ENCODE measurements at regions not wholly inside any gene's neighbourhood (a gene's known extent, or its start where the extent isn't known, plus 50 kb on each side); places are given as distances from the start of the nearest gene placed in this dataset.

- H3K79me2 ChIP-seq (ENCODE audit: low read length) = no peaks in the 10 kb centered on the region
- TF ChIP-seq EZH2 (optimal IDR thresholded peaks at IDR 0.05; ENCODE audit: low read depth, low read length) (no peak), CTCF (IDR thresholded peaks at IDR 0.05; ENCODE audit: low read length) (no peak), EZH2phosphoT487 (IDR thresholded peaks at IDR 0.05; ENCODE audit: low read length) (no peak)
- H3K36me3 ChIP-seq (replicated peaks; ENCODE audit: insufficient read depth, low read length) = no peaks in the 10 kb centered on the region
- no peaks in the 10 kb centered on the region for H3F3A ChIP-seq (ENCODE audit: insufficient read depth, low read length)
- H3K4me2 ChIP-seq (ENCODE audit: low read depth, low read length) = no peak overlapping the region
- H3K4me1 ChIP-seq (ENCODE audit: low read length) = no peaks in the 10 kb centered on the region
- H3K9me3 ChIP-seq (replicated peaks; ENCODE audit: insufficient read depth, low read length) = no peaks in the 10 kb centered on the region
- H3K4me3 ChIP-seq (ENCODE audit: low read length) = no peak overlapping the region
- no peak overlapping the region for H3K9ac ChIP-seq (ENCODE audit: low read length)
- H3K27ac ChIP-seq (ENCODE audit: low read length) = no peak overlapping the region
- DNase-seq = no peak
- no peaks in the 10 kb centered on the region for H4K20me1 ChIP-seq (ENCODE audit: insufficient read depth, low read length)
- no peaks in the 10 kb centered on the region for H3K9me2 ChIP-seq (replicated peaks; ENCODE audit: insufficient read depth, low read length)
- H2AFZ ChIP-seq (ENCODE audit: low read length) = no peak overlapping the region
- peaks cover 65% of the 10 kb centered on the region for H3K27me3 ChIP-seq (replicated peaks; ENCODE audit: insufficient read depth, low read length)
These were observed 196.6 kb downstream of the FOXL1 start for GRCh38 chr16:86774931-86775330.

- Histone ChIP-seq H3K27me3 (replicated peaks; ENCODE audit: insufficient read depth, low read length) (peaks cover 67% of the 10 kb centered on the region), H3K27ac (ENCODE audit: low read length) (no peak overlapping the region), H3F3A (ENCODE audit: insufficient read depth, low read length) (no peaks in the 10 kb centered on the region), H3K9me3 (replicated peaks; ENCODE audit: insufficient read depth, low read length) (no peaks in the 10 kb centered on the region), H3K9ac (ENCODE audit: low read length) (no peak overlapping the region), H3K9me2 (replicated peaks; ENCODE audit: insufficient read depth, low read length) (no peaks in the 10 kb centered on the region), H3K4me3 (ENCODE audit: low read length) (no peak overlapping the region), H2AFZ (ENCODE audit: low read length) (no peak overlapping the region), H3K4me1 (ENCODE audit: low read length) (no peaks in the 10 kb centered on the region), H4K20me1 (ENCODE audit: insufficient read depth, low read length) (no peaks in the 10 kb centered on the region), H3K36me3 (replicated peaks; ENCODE audit: insufficient read depth, low read length) (no peaks in the 10 kb centered on the region), H3K4me2 (ENCODE audit: low read depth, low read length) (no peak overlapping the region), H3K79me2 (ENCODE audit: low read length) (no peaks in the 10 kb centered on the region)
- no peak for DNase-seq
- TF ChIP-seq CTCF (IDR thresholded peaks at IDR 0.05; ENCODE audit: low read length) (no peak), EZH2phosphoT487 (IDR thresholded peaks at IDR 0.05; ENCODE audit: low read length) (no peak), EZH2 (optimal IDR thresholded peaks at IDR 0.05; ENCODE audit: low read depth, low read length) (no peak)
These were observed 197.2 kb downstream of the FOXL1 start for GRCh38 chr16:86775511-86775921.

- TF ChIP-seq EZH2phosphoT487 (IDR thresholded peaks at IDR 0.05; ENCODE audit: low read length) (no peak), CTCF (IDR thresholded peaks at IDR 0.05; ENCODE audit: low read length) (no peak), EZH2 (optimal IDR thresholded peaks at IDR 0.05; ENCODE audit: low read depth, low read length) (no peak)
- no peak for DNase-seq
- H3K9ac ChIP-seq (ENCODE audit: low read length) = no peak overlapping the region
- no peak overlapping the region for H2AFZ ChIP-seq (ENCODE audit: low read length)
- H3K27me3 ChIP-seq (replicated peaks; ENCODE audit: insufficient read depth, low read length) = peaks cover 76% of the 10 kb centered on the region
- H3K4me1 ChIP-seq (ENCODE audit: low read length) = no peaks in the 10 kb centered on the region
- no peak overlapping the region for H3K4me2 ChIP-seq (ENCODE audit: low read depth, low read length)
- no peaks in the 10 kb centered on the region for H3F3A ChIP-seq (ENCODE audit: insufficient read depth, low read length)
- no peaks in the 10 kb centered on the region for H3K9me3 ChIP-seq (replicated peaks; ENCODE audit: insufficient read depth, low read length)
- no peaks in the 10 kb centered on the region for H3K79me2 ChIP-seq (ENCODE audit: low read length)
- no peaks in the 10 kb centered on the region for H4K20me1 ChIP-seq (ENCODE audit: insufficient read depth, low read length)
- no peaks in the 10 kb centered on the region for H3K36me3 ChIP-seq (replicated peaks; ENCODE audit: insufficient read depth, low read length)
- no peak overlapping the region for H3K4me3 ChIP-seq (ENCODE audit: low read length)
- no peak overlapping the region for H3K27ac ChIP-seq (ENCODE audit: low read length)
- no peaks in the 10 kb centered on the region for H3K9me2 ChIP-seq (replicated peaks; ENCODE audit: insufficient read depth, low read length)
These were observed 199.1 kb downstream of the FOXL1 start for GRCh38 chr16:86777381-86777946.
